DND-41 (cell line): ENCODE measurements at regions not wholly inside any gene's neighbourhood (a gene's known extent, or its start where the extent isn't known, plus 50 kb on each side); places are given as distances from the start of the nearest gene placed in this dataset.

ENCODE experiments used
- ATAC-seq: fragments of 200-7000 bp; cut with Tn5 transposase; 3 replicates; pipeline ENCODE4 v1.9.1; 2021; ENCODE audit warnings: low read depth; ENCODE audit not compliant: insufficient read depth
- DNase-seq: peaks from one replicate; pipeline ENCODE4 v3.0.0-alpha.2; 2020
- H2AFZ ChIP-seq: 2 replicates; pipeline ENCODE4 v1.6.0; 2012; ENCODE audit warnings: low read depth, low read length
- H3K27ac ChIP-seq: 2 replicates; pipeline ENCODE4 v1.5.1; 2012; ENCODE audit warnings: low read length, inconsistent platforms
- H3K27me3 ChIP-seq: fragments of 200-600 bp; sonication (generic); 2 replicates; pipeline ENCODE4 v1.6.0; 2012; ENCODE audit warnings: low read length, mild to moderate bottlenecking, inconsistent platforms; ENCODE audit not compliant: insufficient read depth, poor library complexity
- H3K36me3 ChIP-seq: 2 replicates; pipeline ENCODE4 v1.5.1; 2012; ENCODE audit warnings: low read length, inconsistent platforms; ENCODE audit not compliant: insufficient read depth
- H3K4me1 ChIP-seq: 2 replicates; pipeline ENCODE4 v1.5.1; 2012; ENCODE audit warnings: mild to moderate bottlenecking, low read length; ENCODE audit not compliant: insufficient read depth
- H3K4me2 ChIP-seq: 2 replicates; pipeline ENCODE4 v1.6.0; 2012; ENCODE audit warnings: mild to moderate bottlenecking, moderate library complexity, low read length, inconsistent platforms; ENCODE audit not compliant: insufficient read depth
- H3K4me3 ChIP-seq, 2 experiments: fragments of 200-600 bp in 1 of 2; shearing (Covaris generic) in 1 of 2; 2 replicates each; pipeline ENCODE4 v1.5.1; 2012 to 2016; ENCODE audit warnings: inconsistent platforms in 2 of 2, low read length in 2 of 2, mild to moderate bottlenecking in 2 of 2, low read depth in 1 of 2, moderate library complexity in 1 of 2
- H3K79me2 ChIP-seq: 2 replicates; pipeline ENCODE4 v1.6.0; 2012; ENCODE audit warnings: low read length, inconsistent platforms; ENCODE audit not compliant: insufficient read depth
- H3K9ac ChIP-seq: 2 replicates; pipeline ENCODE4 v1.6.0; 2012; ENCODE audit warnings: low read depth, mild to moderate bottlenecking, inconsistent platforms, low read length, moderate library complexity
- H3K9me3 ChIP-seq: 2 replicates; pipeline ENCODE4 v1.5.1; 2012; ENCODE audit warnings: low read length, moderate library complexity, mild to moderate bottlenecking, inconsistent platforms; ENCODE audit not compliant: insufficient read depth, severe bottlenecking
- H4K20me1 ChIP-seq: 2 replicates; pipeline ENCODE4 v1.6.0; 2012; ENCODE audit warnings: low read length; ENCODE audit not compliant: insufficient read depth
- CTCF ChIP-seq: IDR thresholded peaks from 2 replicates; pipeline ENCODE4 v1.5.1; 2012; ENCODE audit warnings: borderline replicate concordance, low read length, moderate library complexity, mild to moderate bottlenecking; ENCODE audit not compliant: poor library complexity, severe bottlenecking; ENCODE audit errors: extremely low read depth
- EZH2 ChIP-seq: IDR thresholded peaks from 3 replicates; pipeline ENCODE4 v1.6.1; 2012; ENCODE audit warnings: borderline replicate concordance, low read depth, mild to moderate bottlenecking, moderate library complexity, low read length, inconsistent platforms; ENCODE audit not compliant: severe bottlenecking

GRCh38 chr5:125579182-125579581 lies 832.7 kb upstream of the ZNF608 start:
- Histone ChIP-seq H3K27ac (no peak overlapping the region), H3K79me2 (no peaks in the 10 kb centered on the region), H3K4me2 (no peak overlapping the region), H4K20me1 (no peaks in the 10 kb centered on the region), H3K9me3 (no peaks in the 10 kb centered on the region), H3K9ac (no peak overlapping the region), H2AFZ (no peak overlapping the region), H3K4me1 (0 out of 2 replicates have a peak, but pooled peaks cover 5% of the 10 kb centered on the region), H3K4me3 (no peak overlapping the region), H3K27me3 (no peaks in the 10 kb centered on the region), H3K36me3 (no peaks in the 10 kb centered on the region)
- TF ChIP-seq CTCF (no peak), EZH2 (no peak)
- ATAC-seq (no peak), DNase-seq (no peak)

- Histone ChIP-seq H3K4me3 (no peak overlapping the region), H3K9ac (no peak overlapping the region), H3K36me3 (no peaks in the 10 kb centered on the region), H3K27ac (no peak overlapping the region), H3K4me2 (no peak overlapping the region), H2AFZ (no peak overlapping the region), H3K9me3 (no peaks in the 10 kb centered on the region), H3K79me2 (no peaks in the 10 kb centered on the region), H3K27me3 (no peaks in the 10 kb centered on the region), H4K20me1 (no peaks in the 10 kb centered on the region), H3K4me1 (no peaks in the 10 kb centered on the region)
- ATAC-seq (no peak), DNase-seq (no peak)
- TF ChIP-seq CTCF, result no peak
- no peak for TF ChIP-seq EZH2
These were observed 834.9 kb upstream of the ZNF608 start for GRCh38 chr5:125581311-125581710.

GRCh38 chr5:125582352-125582751 lies 835.9 kb upstream of the ZNF608 start:
- H3K4me3 ChIP-seq, result no peak overlapping the region

More at GRCh38 chr5:125582352-125582751, 835.9 kb upstream of the ZNF608 start:
- H2AFZ ChIP-seq, result no peak overlapping the region
- H3K4me1 ChIP-seq, result no peaks in the 10 kb centered on the region
- no peak overlapping the region for H3K27ac ChIP-seq
- H3K36me3 ChIP-seq, result no peaks in the 10 kb centered on the region
- no peak for DNase-seq
- H3K79me2 ChIP-seq, result no peaks in the 10 kb centered on the region
- no peaks in the 10 kb centered on the region for H4K20me1 ChIP-seq
- H3K9ac ChIP-seq, result no peak overlapping the region
- no peaks in the 10 kb centered on the region for H3K27me3 ChIP-seq
- ATAC-seq, result no peak
- H3K4me2 ChIP-seq, result no peak overlapping the region
- no peak for TF ChIP-seq EZH2
- no peak for TF ChIP-seq CTCF
- H3K9me3 ChIP-seq, result no peaks in the 10 kb centered on the region
